ENCODE measurements at regions not wholly inside any gene's neighbourhood (a gene's known extent, or its start where the extent isn't known, plus 50 kb on each side); places are given as distances from the start of the nearest gene placed in this dataset.
"Not testable (repeated sequence)": the region's sequence is repeated elsewhere in the genome, so short reads cannot be mapped to it uniquely, and the experiment has no call there.

- TF ChIP-seq CTCF (IDR thresholded peaks at IDR 0.05; ENCODE audit: low read depth, low read length): no peak
- Histone ChIP-seq H3K4me3 (ENCODE audit: low read depth, low read length) (no peak overlapping the region), H3K27ac (no peak overlapping the region), H3K27me3 (ENCODE audit: insufficient read depth, low read depth, severe bottlenecking) (no peaks in the 10 kb centered on the region), H3K36me3 (no peaks in the 10 kb centered on the region), H3K9me3 (ENCODE audit: severe bottlenecking) (no peaks in the 10 kb centered on the region)
- no peak for DNase-seq
Measured at GRCh38 chr11:34775417-34775888, 140.7 kb downstream of the APIP start.

GRCh38 chr11:34774604-34775003 lies 141.6 kb downstream of the APIP start:
- Histone ChIP-seq H3K36me3 (no peaks in the 10 kb centered on the region), H3K9me3 (ENCODE audit: severe bottlenecking) (no peaks in the 10 kb centered on the region), H3K27me3 (ENCODE audit: insufficient read depth, low read depth, severe bottlenecking) (no peaks in the 10 kb centered on the region), H3K4me3 (ENCODE audit: low read depth, low read length) (no peak overlapping the region), H3K27ac (no peak overlapping the region)
- no peak for DNase-seq
- TF ChIP-seq CTCF (IDR thresholded peaks at IDR 0.05; ENCODE audit: low read depth, low read length): no peak

GRCh38 chr11:34773826-34774225 lies 142.4 kb downstream of the APIP start:
- Histone ChIP-seq H3K36me3 (no peaks in the 10 kb centered on the region), H3K4me3 (ENCODE audit: low read depth, low read length) (no peak overlapping the region), H3K27ac (no peak overlapping the region), H3K27me3 (ENCODE audit: insufficient read depth, low read depth, severe bottlenecking) (no peaks in the 10 kb centered on the region), H3K9me3 (ENCODE audit: severe bottlenecking) (no peaks in the 10 kb centered on the region)
- DNase-seq: no peak
- no peak for TF ChIP-seq CTCF (IDR thresholded peaks at IDR 0.05; ENCODE audit: low read depth, low read length)

GRCh38 chr11:34773211-34773610 lies 143.0 kb downstream of the APIP start:
- no peak overlapping the region for H3K27ac ChIP-seq
- TF ChIP-seq CTCF (IDR thresholded peaks at IDR 0.05; ENCODE audit: low read depth, low read length): no peak
- DNase-seq: no peak
- no peak overlapping the region for H3K4me3 ChIP-seq (ENCODE audit: low read depth, low read length)
- H3K9me3 ChIP-seq (ENCODE audit: severe bottlenecking): no peaks in the 10 kb centered on the region
- H3K36me3 ChIP-seq: no peaks in the 10 kb centered on the region
- H3K27me3 ChIP-seq (ENCODE audit: insufficient read depth, low read depth, severe bottlenecking): no peaks in the 10 kb centered on the region

- no peaks in the 10 kb centered on the region for H3K36me3 ChIP-seq
- DNase-seq: no peak
- no peak overlapping the region for H3K27ac ChIP-seq
- TF ChIP-seq CTCF (IDR thresholded peaks at IDR 0.05; ENCODE audit: low read depth, low read length): no peak
- H3K27me3 ChIP-seq (ENCODE audit: insufficient read depth, low read depth, severe bottlenecking): no peaks in the 10 kb centered on the region
- H3K4me3 ChIP-seq (ENCODE audit: low read depth, low read length): no peak overlapping the region
- H3K9me3 ChIP-seq (ENCODE audit: severe bottlenecking): peaks cover under 1% of the 10 kb centered on the region
Measured at GRCh38 chr11:34770111-34770510, 146.1 kb downstream of the APIP start.

- Histone ChIP-seq H3K4me3 (ENCODE audit: low read depth, low read length) (no peak overlapping the region), H3K9me3 (ENCODE audit: severe bottlenecking) (peaks cover 5% of the 10 kb centered on the region), H3K27me3 (ENCODE audit: insufficient read depth, low read depth, severe bottlenecking) (no peaks in the 10 kb centered on the region), H3K27ac (no peak overlapping the region), H3K36me3 (no peaks in the 10 kb centered on the region)
- TF ChIP-seq CTCF (IDR thresholded peaks at IDR 0.05; ENCODE audit: low read depth, low read length): no peak
- no peak for DNase-seq
Measured at GRCh38 chr11:34769224-34769623, 147.0 kb downstream of the APIP start.

- not testable (repeated sequence) for H3K4me3 ChIP-seq (ENCODE audit: low read depth, low read length); DNase-seq; H3K27me3 ChIP-seq (ENCODE audit: insufficient read depth, low read depth, severe bottlenecking); H3K9me3 ChIP-seq (ENCODE audit: severe bottlenecking); H3K27ac ChIP-seq; H3K36me3 ChIP-seq
Measured at GRCh38 chr11:34762625-34763024, 141.7 kb downstream of the EHF start.

Measured in WERI-Rb-1 (cell line).